ENCODE measurements at regions not wholly inside any gene's neighbourhood (a gene's known extent, or its start where the extent isn't known, plus 50 kb on each side); places are given as distances from the start of the nearest gene placed in this dataset.

DNA sequence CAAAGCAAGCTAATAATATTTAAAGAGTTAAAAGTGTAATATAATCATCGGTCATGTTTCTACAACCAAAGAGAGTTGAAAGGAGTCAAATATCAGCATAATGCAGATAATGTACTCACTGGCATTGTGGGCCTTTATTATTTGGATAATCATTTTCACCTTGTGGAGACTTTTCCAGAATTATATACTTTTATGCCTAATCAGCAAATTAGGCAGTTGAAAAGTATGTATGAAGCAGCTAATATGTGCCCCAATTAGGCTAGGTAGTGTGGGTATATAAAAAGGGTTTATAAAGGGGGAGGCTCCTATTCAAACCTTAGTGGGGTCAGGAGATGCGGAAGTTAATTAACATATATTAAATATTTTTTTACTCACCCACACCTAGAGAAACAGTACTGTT is 102.8 kb upstream of the HNRNPU start:
- no peak for TF ChIP-seq REST (IDR thresholded peaks at IDR 0.05; ENCODE audit: borderline replicate concordance)
- TF ChIP-seq, protein P1, sequence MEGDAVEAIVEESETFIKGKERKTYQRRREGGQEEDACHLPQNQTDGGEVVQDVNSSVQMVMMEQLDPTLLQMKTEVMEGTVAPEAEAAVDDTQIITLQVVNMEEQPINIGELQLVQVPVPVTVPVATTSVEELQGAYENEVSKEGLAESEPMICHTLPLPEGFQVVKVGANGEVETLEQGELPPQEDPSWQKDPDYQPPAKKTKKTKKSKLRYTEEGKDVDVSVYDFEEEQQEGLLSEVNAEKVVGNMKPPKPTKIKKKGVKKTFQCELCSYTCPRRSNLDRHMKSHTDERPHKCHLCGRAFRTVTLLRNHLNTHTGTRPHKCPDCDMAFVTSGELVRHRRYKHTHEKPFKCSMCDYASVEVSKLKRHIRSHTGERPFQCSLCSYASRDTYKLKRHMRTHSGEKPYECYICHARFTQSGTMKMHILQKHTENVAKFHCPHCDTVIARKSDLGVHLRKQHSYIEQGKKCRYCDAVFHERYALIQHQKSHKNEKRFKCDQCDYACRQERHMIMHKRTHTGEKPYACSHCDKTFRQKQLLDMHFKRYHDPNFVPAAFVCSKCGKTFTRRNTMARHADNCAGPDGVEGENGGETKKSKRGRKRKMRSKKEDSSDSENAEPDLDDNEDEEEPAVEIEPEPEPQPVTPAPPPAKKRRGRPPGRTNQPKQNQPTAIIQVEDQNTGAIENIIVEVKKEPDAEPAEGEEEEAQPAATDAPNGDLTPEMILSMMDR (IDR thresholded peaks at IDR 0.05; ENCODE audit: poor library complexity, severe bottlenecking), result no peak
- TF ChIP-seq POLR2AphosphoS5 (IDR thresholded peaks at IDR 0.05), result no peak
- no peak for TF ChIP-seq SMC3 (conservative IDR thresholded peaks at IDR 0.05; ENCODE audit: poor library complexity)
- TF ChIP-seq EZH2 (IDR thresholded peaks at IDR 0.05; ENCODE audit: borderline replicate concordance, insufficient read depth, low read length, poor library complexity, severe bottlenecking), result no peak

Data from neural cell (in vitro differentiated cells).